Effector memory CD8-positive, alpha-beta T cell (primary cell): ENCODE measurements at regions not wholly inside any gene's neighbourhood (a gene's known extent, or its start where the extent isn't known, plus 50 kb on each side); places are given as distances from the start of the nearest gene placed in this dataset.
A peak's percentile ranks its signal among the peaks of the same experiment; 100 is the strongest.
"Not testable (repeated sequence)": the region's sequence is repeated elsewhere in the genome, so short reads cannot be mapped to it uniquely, and the experiment has no call there.

ENCODE experiments used
- ATAC-seq: fragments of 150-1000 bp; cut with Tn5 transposase; replicated peaks from 2 replicates; pipeline ENCODE4 v1.10.0; 2021; ENCODE audit warnings: mild to moderate bottlenecking, moderate library complexity
- DNase-seq, 3 experiments: peaks; one replicate each; pipeline ENCODE4 v3.0.0; 2021
- H3K27ac Mint-ChIP-seq, 2 donors: one replicate each; pipeline ENCODE4 v1.8.0; 2022; ENCODE audit warnings: mild to moderate bottlenecking in 2 of 2, mixed read lengths in 2 of 2, moderate library complexity in 2 of 2
- H3K27me3 Mint-ChIP-seq, 2 donors: one replicate each; pipeline ENCODE4 v1.8.0; 2022; ENCODE audit warnings: mixed read lengths in 2 of 2
- H3K36me3 Mint-ChIP-seq: one replicate; pipeline ENCODE4 v1.8.0; 2022; ENCODE audit warnings: mild to moderate bottlenecking, moderate library complexity, mixed read lengths; ENCODE audit not compliant: insufficient read depth
- H3K4me1 Mint-ChIP-seq, 2 donors: one replicate each; pipeline ENCODE4 v1.8.0; 2022; ENCODE audit warnings: low read depth in 2 of 2, mixed read lengths in 2 of 2
- H3K4me3 Mint-ChIP-seq, 2 donors: one replicate each; pipeline ENCODE4 v1.8.0; 2022; ENCODE audit warnings: mild to moderate bottlenecking in 2 of 2, mixed read lengths in 2 of 2, moderate library complexity in 2 of 2
- H3K9me3 Mint-ChIP-seq, 2 donors: one replicate each; pipeline ENCODE4 v1.8.0; 2022; ENCODE audit warnings: mixed read lengths in 2 of 2

DNA sequence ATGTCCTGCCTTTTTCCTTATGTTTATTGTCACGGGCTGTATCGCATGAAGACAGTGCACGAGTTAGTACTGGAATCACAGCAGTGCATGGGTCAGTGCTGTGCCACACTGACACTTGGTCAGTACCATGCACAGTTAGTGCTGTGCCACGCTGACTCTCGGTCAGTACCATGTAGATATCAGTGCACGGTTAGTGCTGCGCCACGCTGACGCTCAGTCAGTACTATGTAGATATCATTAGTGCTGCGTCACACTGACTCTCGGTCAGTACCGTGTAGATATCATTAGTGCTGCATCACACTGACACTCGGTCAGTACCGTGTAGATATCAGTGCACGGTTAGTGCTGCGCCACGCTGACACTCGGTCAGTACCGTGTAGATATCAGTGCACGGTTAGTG is 104.1 kb downstream of the NPIPB11 start:
- ATAC-seq, H3K4me3 Mint-ChIP-seq, H3K27me3 Mint-ChIP-seq, H3K4me1 Mint-ChIP-seq, DNase-seq, H3K27ac Mint-ChIP-seq, H3K9me3 Mint-ChIP-seq, H3K36me3 Mint-ChIP-seq: not testable (repeated sequence)

DNA sequence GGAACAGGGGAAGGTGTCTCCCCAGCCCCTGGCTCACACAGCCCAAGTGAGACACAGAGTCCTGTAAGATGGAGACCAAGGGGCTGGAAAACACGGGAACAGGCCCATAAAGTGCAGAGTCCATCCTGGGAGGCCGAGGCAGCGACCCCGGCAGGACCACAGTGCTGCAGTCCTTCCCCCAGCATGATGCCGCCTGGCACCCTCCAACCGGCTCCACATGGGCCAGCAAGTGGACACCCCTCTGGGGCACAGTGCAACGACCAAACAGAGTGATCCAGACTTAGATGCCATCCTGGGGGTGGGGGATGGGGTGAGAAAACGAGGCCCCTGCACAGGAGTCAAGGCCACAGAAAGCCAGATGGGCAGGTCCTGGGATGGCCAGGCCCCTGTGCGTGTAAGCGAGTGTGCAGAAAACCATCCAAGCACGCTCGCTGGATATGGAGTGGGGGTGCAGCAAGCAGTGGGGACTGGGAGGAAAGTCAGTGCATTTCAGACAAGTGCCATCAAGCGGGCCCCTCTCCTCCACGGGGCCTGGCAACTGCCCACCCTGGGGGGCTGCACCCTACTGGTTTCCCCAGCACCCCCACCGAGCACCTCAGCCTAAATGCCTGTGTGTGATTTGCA is 104.7 kb downstream of the NPIPB11 start:
- not testable (repeated sequence) for H3K36me3 Mint-ChIP-seq, DNase-seq, H3K27me3 Mint-ChIP-seq, H3K27ac Mint-ChIP-seq, H3K4me1 Mint-ChIP-seq, H3K9me3 Mint-ChIP-seq, H3K4me3 Mint-ChIP-seq, ATAC-seq

DNA sequence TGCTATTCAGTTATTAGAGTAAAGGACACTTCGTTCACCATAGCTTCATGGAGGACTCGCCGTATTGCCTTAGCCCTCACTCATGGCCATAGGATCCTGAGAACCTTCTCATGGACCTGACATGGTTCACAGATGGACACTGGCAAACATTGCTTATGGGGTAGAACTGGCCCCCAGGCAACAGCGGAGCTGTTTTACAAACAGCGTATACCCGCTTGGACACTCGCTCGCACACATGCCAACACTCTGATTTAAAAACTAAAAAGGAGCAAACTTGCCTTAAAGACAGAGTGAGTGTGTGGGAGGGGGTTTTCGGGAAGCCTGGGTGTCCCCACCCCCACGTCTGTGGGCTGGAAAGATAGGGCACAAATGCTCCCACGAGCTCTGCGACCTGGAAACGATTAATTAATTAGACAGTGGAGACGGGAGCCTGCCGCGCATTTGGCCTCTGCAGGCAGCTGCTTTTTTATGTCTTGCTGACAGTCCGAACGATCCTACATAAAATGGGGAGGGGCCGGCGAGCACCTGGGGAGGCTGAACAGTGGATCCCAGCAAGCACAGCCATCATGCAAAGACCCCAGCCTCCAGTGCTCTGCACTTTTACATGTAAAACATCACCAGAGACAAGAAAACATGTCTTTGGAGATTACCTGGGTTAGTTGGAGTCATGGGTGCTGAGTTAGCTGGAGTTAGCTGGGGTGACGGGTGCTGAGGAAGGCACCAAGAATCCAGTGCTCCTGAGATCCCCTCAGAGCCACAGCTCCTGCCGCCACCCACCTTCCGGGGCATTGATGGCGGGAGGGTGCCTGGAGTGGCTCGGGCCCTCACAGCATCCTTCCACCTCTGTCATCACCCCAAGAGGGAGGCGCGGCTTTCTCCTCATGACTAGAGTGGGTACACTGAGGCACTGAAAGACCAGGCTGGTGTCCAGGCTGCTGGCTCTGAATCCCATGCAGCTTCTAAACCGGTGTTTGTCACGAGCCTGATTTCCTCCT is 105.7 kb downstream of the NPIPB11 start:
- H3K4me1 Mint-ChIP-seq, H3K27ac Mint-ChIP-seq: not testable (repeated sequence)

DNA sequence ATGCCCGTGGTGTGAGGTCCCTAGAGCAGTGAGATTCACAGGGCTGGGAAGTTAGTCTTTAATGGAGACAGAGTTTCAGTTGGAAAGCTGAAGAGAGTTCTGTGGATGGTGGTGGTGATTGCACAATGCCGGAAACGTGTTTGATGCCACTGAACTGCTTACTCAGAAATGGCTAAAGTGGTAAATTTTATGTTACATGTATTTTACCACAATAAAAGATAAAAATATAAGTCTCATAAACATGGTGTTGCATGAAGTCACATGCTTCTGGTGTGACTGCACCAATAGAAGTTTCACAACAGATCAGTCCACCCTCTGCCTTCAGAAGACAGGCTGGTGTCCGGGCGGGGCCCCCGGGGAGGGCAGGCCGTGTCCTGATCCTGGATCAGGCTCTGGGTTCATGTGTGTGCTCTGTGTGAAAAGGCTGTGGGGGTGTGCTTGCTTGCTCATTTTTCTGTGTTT is 106.5 kb downstream of the NPIPB11 start:
- peak; percentile 53 for ATAC-seq
- not testable (repeated sequence) for H3K4me3 Mint-ChIP-seq, H3K36me3 Mint-ChIP-seq, H3K9me3 Mint-ChIP-seq, H3K27ac Mint-ChIP-seq, DNase-seq, H3K4me1 Mint-ChIP-seq, H3K27me3 Mint-ChIP-seq

More for the DNA sequence above, 105.7 kb downstream of the NPIPB11 start:
- not testable (repeated sequence) for ATAC-seq, H3K9me3 Mint-ChIP-seq, DNase-seq, H3K27me3 Mint-ChIP-seq, H3K36me3 Mint-ChIP-seq, H3K4me3 Mint-ChIP-seq

DNA sequence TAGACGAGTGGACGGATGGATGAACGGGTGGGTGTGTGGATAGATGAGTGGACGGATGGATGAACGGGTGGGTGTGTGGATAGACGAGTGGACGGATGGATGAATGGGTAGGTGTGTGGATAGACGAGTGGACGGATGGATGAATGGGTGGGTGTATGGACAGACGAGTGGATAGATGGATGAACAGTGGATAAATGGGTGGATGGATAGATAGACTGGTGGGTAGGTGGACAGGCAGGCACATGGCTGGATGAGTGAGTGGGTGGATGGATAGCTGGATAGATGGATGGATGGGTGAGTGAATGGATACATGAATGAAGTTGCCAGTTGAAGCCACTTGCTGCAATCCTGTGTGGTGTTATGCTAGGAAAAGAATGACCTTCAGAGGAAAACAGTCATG is 107.5 kb downstream of the NPIPB11 start:
- not testable (repeated sequence) for H3K4me3 Mint-ChIP-seq, H3K27ac Mint-ChIP-seq, H3K4me1 Mint-ChIP-seq, H3K36me3 Mint-ChIP-seq, H3K27me3 Mint-ChIP-seq, DNase-seq, H3K9me3 Mint-ChIP-seq, ATAC-seq

DNA sequence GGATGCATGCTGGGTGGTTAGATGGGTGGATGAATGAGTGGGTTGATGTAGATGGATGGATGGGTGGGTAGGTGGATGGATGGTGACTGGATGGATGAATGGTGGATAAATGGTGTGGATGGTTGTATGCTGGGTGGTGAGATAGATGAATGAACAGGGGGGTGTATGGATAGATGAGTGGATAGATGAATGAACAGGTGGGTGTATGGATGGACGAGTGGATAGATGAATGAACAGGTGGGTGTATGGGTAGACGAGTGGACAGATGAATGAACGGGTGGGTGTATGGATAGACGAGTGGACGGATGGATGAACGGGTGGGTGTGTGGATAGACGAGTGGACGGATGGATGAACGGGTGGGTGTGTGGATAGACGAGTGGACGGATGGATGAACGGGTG is 108.2 kb downstream of the NPIPB11 start:
- H3K27ac Mint-ChIP-seq, H3K4me3 Mint-ChIP-seq, DNase-seq: not testable (repeated sequence)

DNA sequence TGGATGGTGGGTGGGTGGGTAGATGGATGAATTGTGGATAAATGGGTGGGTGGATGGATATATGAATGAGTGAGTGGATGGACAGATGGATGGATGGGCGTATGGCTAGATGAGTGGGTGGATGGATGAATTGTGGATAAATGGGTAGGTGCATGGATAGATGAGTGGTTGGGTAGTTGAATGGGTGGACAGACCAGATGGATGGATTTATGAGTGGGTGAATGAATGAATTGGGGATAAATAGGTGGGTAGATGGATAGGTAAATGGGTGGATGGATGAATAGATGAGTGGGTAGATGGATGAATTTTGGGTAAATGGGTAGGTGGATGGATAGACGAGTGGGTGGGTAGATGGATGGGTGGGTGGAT is 108.7 kb downstream of the NPIPB11 start:
- H3K4me1 Mint-ChIP-seq, DNase-seq, H3K9me3 Mint-ChIP-seq, H3K4me3 Mint-ChIP-seq, H3K36me3 Mint-ChIP-seq, H3K27me3 Mint-ChIP-seq, ATAC-seq: not testable (repeated sequence)
- peak overlapping the region in 1 of 2 donors; percentile 5 for H3K27ac Mint-ChIP-seq

More for the DNA sequence above, 108.2 kb downstream of the NPIPB11 start:
- not testable (repeated sequence) for ATAC-seq, H3K4me1 Mint-ChIP-seq, H3K36me3 Mint-ChIP-seq, H3K27me3 Mint-ChIP-seq, H3K9me3 Mint-ChIP-seq

DNA sequence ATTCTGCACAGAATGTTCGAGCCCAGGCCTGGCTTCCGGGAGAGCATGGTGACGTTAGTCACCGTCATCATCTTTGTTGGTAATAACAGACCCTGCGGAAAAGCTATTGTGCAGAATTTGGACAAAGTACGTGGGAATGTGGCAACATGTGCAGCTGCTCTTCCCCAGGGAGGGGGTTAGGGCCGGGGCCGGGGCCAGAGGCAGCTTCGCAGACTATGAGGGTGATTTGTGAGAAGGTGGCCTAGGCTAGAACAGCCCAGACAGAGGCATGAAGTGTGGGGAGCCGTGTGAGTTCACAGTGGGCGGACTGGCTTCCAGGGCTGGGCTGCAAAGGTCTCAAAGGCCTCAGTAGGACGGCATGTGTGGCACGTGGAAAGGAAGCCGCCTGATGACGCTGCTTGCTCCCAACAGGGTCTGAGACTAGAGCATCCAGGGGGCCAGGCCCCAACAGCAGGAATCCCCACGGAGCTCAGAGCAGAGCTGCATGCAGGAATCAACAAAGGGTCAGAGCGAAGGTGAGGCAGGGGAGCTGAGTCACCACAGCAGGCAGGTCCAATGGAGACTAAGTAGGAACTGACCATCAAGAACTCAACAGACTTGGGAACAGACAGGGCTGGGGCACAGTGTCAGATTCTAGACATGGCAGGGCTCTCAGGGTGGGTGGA is 109.2 kb downstream of the NPIPB11 start:
- not testable (repeated sequence) for DNase-seq, H3K9me3 Mint-ChIP-seq
- peak overlapping the region in 1 of 2 donors; percentile 5 for H3K27ac Mint-ChIP-seq

DNA sequence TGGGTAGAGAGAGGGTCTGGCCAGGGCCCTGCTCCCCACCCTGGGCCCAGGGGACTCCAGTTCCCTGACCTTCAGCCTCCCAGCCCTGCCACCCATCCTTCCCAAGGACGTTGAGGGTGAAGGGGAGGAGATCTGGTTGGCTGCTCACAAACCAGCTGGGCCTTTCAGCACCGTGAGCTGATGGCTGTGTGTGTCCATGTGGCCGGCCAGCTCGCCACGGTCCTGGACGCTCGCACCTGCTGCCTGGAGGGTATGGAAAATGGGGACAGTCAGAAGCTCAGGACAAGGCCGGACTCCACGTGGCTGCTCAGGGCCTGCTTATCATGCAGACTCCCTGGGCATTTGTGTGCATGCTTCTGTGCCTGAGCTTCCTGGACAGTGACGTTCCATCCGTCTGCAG is 110.3 kb downstream of the NPIPB11 start:
- H3K27me3 Mint-ChIP-seq, H3K4me3 Mint-ChIP-seq, H3K4me1 Mint-ChIP-seq, H3K27ac Mint-ChIP-seq, ATAC-seq, DNase-seq, H3K36me3 Mint-ChIP-seq, H3K9me3 Mint-ChIP-seq: not testable (repeated sequence)

More for the DNA sequence above, 109.2 kb downstream of the NPIPB11 start:
- H3K27me3 Mint-ChIP-seq, H3K36me3 Mint-ChIP-seq, H3K4me3 Mint-ChIP-seq, ATAC-seq, H3K4me1 Mint-ChIP-seq: not testable (repeated sequence)

DNA sequence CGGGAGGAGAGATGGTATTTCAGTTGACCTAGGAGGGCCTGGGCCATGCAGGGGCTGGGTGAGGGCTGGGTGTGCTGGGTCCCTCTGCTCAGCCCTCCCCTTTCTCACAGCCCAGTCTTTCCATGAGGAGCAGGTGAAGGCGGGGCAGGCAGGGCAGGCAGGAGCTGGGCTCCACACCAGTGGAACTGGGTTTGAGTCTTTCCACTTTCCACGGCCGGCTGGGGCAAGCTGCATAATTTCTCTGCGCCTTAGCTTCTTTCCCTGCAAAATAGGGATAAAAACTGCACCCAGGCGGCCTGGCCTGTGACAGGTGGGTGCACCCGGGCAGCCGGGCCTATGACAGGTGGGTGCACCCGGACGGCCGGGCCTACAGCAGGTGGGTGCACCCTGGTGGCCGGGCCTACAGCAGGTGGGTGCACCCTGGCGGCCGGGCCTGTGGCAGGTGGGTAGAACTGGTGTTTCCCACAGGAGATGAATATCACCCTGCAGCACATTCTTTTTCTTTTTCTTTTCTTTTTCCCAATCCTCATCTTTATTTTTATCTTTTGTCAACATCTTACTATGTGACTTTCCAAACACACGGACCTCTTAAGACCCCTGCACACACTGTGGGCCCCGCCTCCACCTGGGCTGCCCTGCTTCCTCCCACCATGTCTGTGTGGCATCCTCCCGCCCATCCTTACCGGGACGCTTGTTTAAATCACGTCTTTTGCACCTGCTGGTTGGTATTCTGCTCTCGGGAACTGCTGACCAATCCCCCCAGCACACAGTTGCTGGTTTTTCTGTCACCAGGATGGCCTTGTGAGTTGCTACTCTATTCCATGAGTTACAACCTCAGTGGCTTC is 111.3 kb downstream of the NPIPB11 start:
- not testable (repeated sequence) for ATAC-seq, H3K4me3 Mint-ChIP-seq, H3K9me3 Mint-ChIP-seq, H3K36me3 Mint-ChIP-seq, H3K4me1 Mint-ChIP-seq, DNase-seq, H3K27me3 Mint-ChIP-seq, H3K27ac Mint-ChIP-seq

DNA sequence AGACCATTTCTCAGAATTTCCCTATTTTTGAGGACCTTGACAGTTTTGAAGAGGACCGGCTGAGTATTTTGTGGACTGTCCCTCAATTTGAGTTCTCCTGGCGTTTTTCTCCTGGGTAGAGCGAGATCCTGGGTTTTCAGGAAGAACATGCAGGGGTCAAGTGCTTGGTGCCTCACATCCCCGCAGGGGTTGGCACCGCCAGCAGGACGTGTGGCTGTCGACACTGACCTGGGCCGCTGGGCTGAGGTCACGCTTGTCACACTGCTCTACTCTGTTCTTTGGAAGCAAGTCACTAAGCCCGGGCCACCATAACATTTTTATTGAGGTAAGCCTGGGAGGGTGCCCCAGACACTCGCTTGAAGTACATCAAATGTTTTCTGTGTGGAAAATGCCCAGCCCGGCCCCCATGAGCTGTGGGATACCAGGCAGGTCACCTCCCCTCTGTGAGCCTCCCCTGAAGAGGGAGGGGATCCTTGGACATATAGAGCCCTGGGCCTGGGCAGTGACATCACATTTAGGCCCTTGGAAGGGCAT is 112.0 kb downstream of the NPIPB11 start:
- not testable (repeated sequence) for H3K4me3 Mint-ChIP-seq, H3K4me1 Mint-ChIP-seq, H3K27ac Mint-ChIP-seq, ATAC-seq, H3K36me3 Mint-ChIP-seq, H3K9me3 Mint-ChIP-seq, DNase-seq, H3K27me3 Mint-ChIP-seq

DNA sequence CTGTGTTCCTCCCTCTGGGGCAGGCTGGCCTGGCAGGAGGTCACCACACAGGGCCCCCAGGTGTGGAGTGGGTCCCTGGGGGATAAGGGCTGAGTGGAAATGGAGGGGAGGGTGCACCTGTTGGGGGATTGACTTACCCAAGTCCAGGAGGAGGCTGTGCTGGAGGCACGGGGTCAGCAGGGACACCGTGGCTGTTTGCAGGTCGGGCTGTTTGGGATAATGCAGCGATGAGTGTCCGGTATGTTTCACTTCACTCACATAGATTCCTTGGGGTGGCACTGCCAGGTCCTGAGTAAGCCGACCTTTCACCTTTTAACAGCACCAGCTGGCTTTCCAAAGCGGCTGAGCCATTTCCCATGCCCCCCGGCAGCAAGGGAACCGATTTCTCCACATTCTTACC is 113.0 kb downstream of the NPIPB11 start:
- not testable (repeated sequence) for H3K27me3 Mint-ChIP-seq, ATAC-seq, H3K9me3 Mint-ChIP-seq, H3K36me3 Mint-ChIP-seq, H3K27ac Mint-ChIP-seq, DNase-seq, H3K4me1 Mint-ChIP-seq, H3K4me3 Mint-ChIP-seq
